AG04450 (cell line): ENCODE measurements at regions not wholly inside any gene's neighbourhood (a gene's known extent, or its start where the extent isn't known, plus 50 kb on each side); places are given as distances from the start of the nearest gene placed in this dataset.
"Not testable (repeated sequence)": the region's sequence is repeated elsewhere in the genome, so short reads cannot be mapped to it uniquely, and the experiment has no call there.

Experiments used
- CTCF ChIA-PET: fragments of 300-600, 350-600 bp; formaldehyde crosslinking; extraction: SDS; loops from one replicate; lab custom pipeline; 2022; ENCODE audit warnings: antibody characterized with exemption, inconsistent platforms; lab: Charles Lee
- POLR2A ChIA-PET: fragments of 350-600 bp; formaldehyde crosslinking; extraction: SDS; loops from one replicate; lab custom pipeline; 2021; ENCODE audit warnings: antibody characterized with exemption, inconsistent platforms; lab: Yijun Ruan, JAX
- DNase-seq: peaks from one replicate; pipeline ENCODE4 v3.0.0-alpha.2; 2011; ENCODE audit warnings: low read depth, low spot score
- H3K27ac ChIP-seq: one replicate; pipeline ENCODE4 v1.5.1; 2012; ENCODE audit warnings: low read depth, low read length, control low read depth
- H3K27me3 ChIP-seq: one replicate; pipeline ENCODE4 v1.6.0; 2012; ENCODE audit warnings: low read length; ENCODE audit not compliant: control insufficient read depth, insufficient read depth
- H3K4me3 ChIP-seq: 2 replicates; pipeline ENCODE4 v1.5.1; 2011; ENCODE audit warnings: mild to moderate bottlenecking, low read depth, low read length, control low read depth
- H3K9me3 ChIP-seq: 2 replicates; pipeline ENCODE4 v1.5.1; 2012; ENCODE audit warnings: low read length; ENCODE audit not compliant: control insufficient read depth, insufficient read depth
- TF ChIP-seq, protein P1 (sequence below): IDR thresholded peaks from 2 replicates; pipeline ENCODE4 v1.5.1; 2011; ENCODE audit warnings: low read depth, low read length, control low read depth, inconsistent platforms

DNA sequence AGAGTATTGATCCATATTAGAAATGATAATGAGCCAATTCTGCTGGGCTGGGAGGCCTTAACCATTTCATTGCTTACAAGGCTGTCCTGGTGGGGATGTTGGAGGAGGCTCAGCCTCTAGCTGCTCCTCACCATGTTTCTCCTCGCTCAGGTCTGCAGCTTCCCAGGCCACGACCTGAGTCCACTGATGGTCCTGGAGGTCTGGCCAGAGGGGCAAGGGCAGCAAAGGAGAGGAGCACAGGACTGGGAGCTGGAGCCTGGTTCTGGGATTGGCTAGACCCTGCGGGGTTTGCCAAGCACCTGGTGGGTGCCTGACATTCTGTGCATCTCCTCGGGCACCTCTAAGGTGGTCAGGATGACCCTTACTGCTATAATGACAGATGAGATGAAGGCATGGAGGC is 92.6 kb downstream of the KIF26A start:
- no peak overlapping the region for H3K4me3 ChIP-seq
- peaks cover 78% of the 10 kb centered on the region for H3K9me3 ChIP-seq
- TF ChIP-seq, protein P1, sequence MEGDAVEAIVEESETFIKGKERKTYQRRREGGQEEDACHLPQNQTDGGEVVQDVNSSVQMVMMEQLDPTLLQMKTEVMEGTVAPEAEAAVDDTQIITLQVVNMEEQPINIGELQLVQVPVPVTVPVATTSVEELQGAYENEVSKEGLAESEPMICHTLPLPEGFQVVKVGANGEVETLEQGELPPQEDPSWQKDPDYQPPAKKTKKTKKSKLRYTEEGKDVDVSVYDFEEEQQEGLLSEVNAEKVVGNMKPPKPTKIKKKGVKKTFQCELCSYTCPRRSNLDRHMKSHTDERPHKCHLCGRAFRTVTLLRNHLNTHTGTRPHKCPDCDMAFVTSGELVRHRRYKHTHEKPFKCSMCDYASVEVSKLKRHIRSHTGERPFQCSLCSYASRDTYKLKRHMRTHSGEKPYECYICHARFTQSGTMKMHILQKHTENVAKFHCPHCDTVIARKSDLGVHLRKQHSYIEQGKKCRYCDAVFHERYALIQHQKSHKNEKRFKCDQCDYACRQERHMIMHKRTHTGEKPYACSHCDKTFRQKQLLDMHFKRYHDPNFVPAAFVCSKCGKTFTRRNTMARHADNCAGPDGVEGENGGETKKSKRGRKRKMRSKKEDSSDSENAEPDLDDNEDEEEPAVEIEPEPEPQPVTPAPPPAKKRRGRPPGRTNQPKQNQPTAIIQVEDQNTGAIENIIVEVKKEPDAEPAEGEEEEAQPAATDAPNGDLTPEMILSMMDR, result no peak
- no peak for DNase-seq
- H3K27ac ChIP-seq, result no peak overlapping the region
- ChIA-PET POLR2A (no interaction called here), CTCF (no interaction called here)
- H3K27me3 ChIP-seq, result no peaks in the 10 kb centered on the region

DNA sequence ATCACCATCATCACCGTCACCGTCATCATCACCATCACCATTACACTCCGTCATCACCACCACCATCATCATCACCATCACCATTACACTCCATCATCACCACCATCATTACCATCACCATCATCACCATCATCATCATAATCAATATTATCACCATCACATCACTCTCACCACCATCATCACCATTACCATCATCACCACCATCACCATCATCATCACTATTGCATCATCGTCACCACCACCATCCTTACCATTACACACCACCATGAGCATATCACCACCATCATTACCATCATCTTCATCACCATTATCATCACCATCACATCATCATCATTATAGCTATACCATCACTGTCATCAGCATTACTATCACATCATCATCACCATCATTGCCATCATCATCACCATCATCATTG is 93.7 kb downstream of the KIF26A start:
- ChIA-PET POLR2A (no interaction called here), CTCF (no interaction called here)
- no peak overlapping the region for H3K27ac ChIP-seq
- H3K9me3 ChIP-seq, result peaks cover 72% of the 10 kb centered on the region
- TF ChIP-seq, protein P1, result no peak
- DNase-seq, result no peak
- no peaks in the 10 kb centered on the region for H3K27me3 ChIP-seq
- H3K4me3 ChIP-seq, result no peak overlapping the region

DNA sequence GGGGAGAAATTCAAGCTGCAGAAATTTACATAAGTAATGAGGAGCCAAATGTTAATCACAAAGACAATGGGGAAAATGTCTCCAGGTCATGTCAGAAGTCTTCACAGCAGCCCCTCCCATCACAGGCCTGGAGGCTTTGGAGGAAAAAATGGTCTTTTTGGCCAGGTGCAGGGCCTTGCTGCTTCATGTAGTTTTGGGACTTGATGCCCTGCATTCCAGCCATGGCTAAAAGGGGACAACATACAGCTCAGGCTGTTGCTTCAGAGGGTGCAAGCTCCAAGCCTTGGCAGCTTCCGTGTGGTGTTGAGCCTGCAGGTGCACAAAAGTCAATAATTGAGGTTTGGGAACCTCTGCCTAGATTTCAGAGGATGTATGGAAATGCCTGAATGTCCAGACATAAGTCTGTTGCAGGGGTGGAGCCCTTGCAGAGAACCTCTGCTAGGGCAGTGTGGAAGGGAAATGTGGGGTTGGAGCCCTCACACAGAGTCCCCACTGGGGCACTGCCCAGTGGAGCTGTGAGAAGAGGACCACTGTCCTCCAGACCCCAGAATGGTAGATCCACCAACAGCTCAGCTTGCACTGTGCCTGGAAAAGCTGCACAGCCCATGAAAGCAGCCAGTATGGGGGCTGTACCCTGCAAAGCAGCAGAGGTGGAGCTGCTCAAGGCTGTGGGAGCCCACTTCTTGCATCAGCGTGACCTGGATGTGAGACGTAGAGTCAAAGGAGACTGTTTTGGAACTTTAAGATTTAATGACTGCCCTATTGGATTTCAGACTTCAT is 95.8 kb downstream of the KIF26A start:
- H3K27me3 ChIP-seq, POLR2A ChIA-PET, CTCF ChIA-PET, DNase-seq, H3K4me3 ChIP-seq, H3K27ac ChIP-seq: not testable (repeated sequence)
- H3K9me3 ChIP-seq, result peaks cover 72% of the 10 kb centered on the region

DNA sequence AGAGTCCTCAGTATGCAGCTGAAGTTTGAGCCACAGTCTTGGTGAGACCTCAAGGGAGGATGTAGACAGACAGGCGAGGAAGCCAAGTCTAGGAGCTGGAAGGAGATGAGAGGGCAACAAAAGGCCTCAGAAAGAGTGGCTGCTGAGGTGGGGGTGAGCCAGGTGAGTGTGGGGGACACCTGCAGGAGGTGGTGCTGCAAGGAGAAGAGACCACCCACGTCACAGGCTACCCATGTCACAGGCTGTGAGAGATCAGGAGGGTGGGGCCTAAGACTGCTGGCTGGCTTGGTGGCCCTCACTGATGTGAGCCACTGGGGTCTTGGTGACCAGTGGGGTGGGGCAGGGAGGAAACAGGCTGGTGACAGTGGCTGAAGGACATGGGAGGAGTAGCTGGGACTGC is 97.3 kb downstream of the KIF26A start:
- POLR2A ChIA-PET, result no interaction called here

DNA sequence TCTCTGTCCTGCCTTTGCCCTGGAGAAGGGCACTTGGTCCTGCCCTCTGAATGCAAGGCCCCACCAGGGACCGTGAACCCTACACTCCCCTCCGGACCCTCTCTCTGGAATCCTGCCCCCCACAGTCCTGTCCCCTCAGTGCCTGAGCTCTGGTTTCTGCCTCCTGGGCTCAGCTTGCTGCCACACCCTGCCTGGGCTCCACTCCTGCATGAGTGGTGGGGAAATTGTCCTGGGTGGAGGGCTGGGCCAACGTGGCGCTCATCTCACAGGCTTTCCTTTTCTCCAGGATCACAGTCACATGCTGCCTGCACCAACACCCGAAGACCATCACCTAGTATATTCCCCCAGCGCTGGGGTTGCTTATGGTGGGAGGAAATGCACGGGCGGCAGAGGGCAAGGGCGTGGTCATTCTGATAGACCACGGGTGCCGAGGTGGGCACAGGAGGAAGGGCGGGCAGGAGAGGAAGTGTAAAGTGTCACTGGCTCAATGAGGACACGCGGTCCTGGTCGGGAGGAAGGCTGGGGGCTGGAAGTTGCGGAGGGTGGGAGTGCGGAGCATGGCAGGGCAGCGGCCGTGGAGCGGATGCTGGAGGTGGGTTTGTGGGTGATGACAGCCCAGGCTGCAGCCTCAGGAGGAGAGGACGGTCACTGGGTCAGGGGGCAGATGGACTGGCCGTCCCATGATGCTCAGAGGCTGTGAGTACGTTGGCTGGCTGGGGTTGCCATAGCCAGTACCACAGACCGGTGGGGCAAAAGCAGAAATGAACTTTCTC is 99.5 kb downstream of the KIF26A start:
- Histone ChIP-seq H3K9me3 (peaks cover 58% of the 10 kb centered on the region), H3K27me3 (no peaks in the 10 kb centered on the region), H3K27ac (no peak overlapping the region), H3K4me3 (no peak overlapping the region)
- DNase-seq, result no peak
- TF ChIP-seq, protein P1, result no peak
- ChIA-PET CTCF (no interaction called here), POLR2A (no interaction called here)

More for the DNA sequence above, 97.3 kb downstream of the KIF26A start:
- H3K27me3 ChIP-seq, result no peaks in the 10 kb centered on the region
- H3K9me3 ChIP-seq, result peaks cover 70% of the 10 kb centered on the region
- CTCF ChIA-PET, result no interaction called here
- TF ChIP-seq, protein P1, result no peak
- no peak for DNase-seq
- no peak overlapping the region for H3K4me3 ChIP-seq
- H3K27ac ChIP-seq, result no peak overlapping the region
